ENCODE measurements at regions not wholly inside any gene's neighbourhood (a gene's known extent, or its start where the extent isn't known, plus 50 kb on each side); places are given as distances from the start of the nearest gene placed in this dataset.
A peak's percentile ranks its signal among the peaks of the same experiment; 100 is the strongest.

- in situ Hi-C loops (cut with HindIII; ENCODE audit: low sequenced_read_pairs) = no loop called here
- TF ChIP-seq CTCF (IDR thresholded peaks at IDR 0.05; ENCODE audit: low read depth, low read length) = no peak
- H3K4me3 ChIP-seq (ENCODE audit: low read depth, low read length) = no peak overlapping the region
- DNase-seq (ENCODE audit: low read depth, low spot score) = peak; percentile 45
These were observed 687.0 kb upstream of the NECTIN3 start for GRCh38 chr3:110384601-110385000.

GRCh38 chr3:110389005-110389404 is 682.6 kb upstream of the NECTIN3 start:
- no peak overlapping the region for H3K4me3 ChIP-seq (ENCODE audit: low read depth, low read length)
- no peak for DNase-seq (ENCODE audit: low read depth, low spot score)
- TF ChIP-seq CTCF (IDR thresholded peaks at IDR 0.05; ENCODE audit: low read depth, low read length) = no peak
- in situ Hi-C loops (cut with HindIII; ENCODE audit: low sequenced_read_pairs) = no loop called here

GRCh38 chr3:110390372-110390771 is 681.2 kb upstream of the NECTIN3 start:
- no peak for DNase-seq (ENCODE audit: low read depth, low spot score)
- H3K4me3 ChIP-seq (ENCODE audit: low read depth, low read length) = no peak overlapping the region
- TF ChIP-seq CTCF (IDR thresholded peaks at IDR 0.05; ENCODE audit: low read depth, low read length) = no peak
- in situ Hi-C loops (cut with HindIII; ENCODE audit: low sequenced_read_pairs) = no loop called here

GRCh38 chr3:110391042-110391441 is 680.6 kb upstream of the NECTIN3 start:
- H3K4me3 ChIP-seq (ENCODE audit: low read depth, low read length) = no peak overlapping the region
- no peak for TF ChIP-seq CTCF (IDR thresholded peaks at IDR 0.05; ENCODE audit: low read depth, low read length)
- no peak for DNase-seq (ENCODE audit: low read depth, low spot score)
- in situ Hi-C loops (cut with HindIII; ENCODE audit: low sequenced_read_pairs) = no loop called here

DNA sequence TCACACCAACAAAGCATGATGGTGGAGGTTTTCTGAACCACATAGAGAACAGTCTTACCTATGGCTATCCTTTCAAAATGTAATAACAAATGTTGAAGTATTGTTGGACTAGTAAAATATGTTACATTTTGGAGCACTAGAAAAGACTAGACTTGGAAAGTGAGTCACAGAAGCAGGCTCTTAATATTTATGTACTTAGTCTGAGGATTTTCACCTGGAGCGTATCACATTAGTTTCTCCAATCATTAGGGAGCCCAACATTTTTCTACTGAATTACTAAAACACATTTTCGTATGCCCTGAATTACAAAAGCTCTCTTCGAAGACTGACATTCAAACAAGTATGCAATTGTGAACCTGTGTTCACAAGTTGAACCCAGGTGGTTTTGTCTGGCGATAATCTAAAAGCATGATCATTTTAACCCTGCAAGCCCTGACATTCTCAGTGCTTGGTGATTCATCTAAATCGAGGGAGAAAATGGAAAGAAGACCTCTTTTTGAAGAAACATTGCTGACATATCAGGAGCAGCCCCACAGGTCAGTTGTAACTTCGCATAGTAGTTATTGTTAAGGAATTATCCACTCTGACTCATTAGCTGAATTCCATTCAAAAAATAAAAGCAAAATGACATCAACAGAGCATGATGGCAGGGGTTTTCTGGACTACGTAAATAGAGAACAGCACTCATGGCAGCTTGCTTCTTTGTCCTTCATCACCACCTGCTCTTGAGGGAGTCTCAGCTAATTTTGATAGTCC is 679.8 kb upstream of the NECTIN3 start:
- in situ Hi-C loops (cut with HindIII; ENCODE audit: low sequenced_read_pairs) = no loop called here
- peak; percentile 29 for DNase-seq (ENCODE audit: low read depth, low spot score)
- TF ChIP-seq CTCF (IDR thresholded peaks at IDR 0.05; ENCODE audit: low read depth, low read length) = no peak
- no peak overlapping the region for H3K4me3 ChIP-seq (ENCODE audit: low read depth, low read length)

DNA sequence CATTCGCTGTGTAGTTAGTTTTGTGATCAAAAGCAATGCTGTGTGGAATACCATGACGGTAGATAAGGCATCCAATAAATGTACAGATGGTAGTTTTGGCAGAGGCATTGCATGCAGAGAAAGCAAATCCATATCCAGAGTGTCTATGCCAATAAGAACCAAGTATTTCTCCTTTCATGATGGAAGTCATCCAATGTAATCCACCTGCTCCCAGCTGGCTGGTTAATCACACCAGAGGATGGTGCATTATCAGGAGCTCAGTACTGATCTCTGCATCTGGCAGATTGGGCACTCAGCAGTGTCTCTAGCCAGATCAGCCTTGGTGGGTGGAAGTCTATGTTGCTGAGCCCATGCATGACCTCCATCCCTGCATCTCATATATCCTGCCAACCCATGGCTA is 677.7 kb upstream of the NECTIN3 start:
- no peak for TF ChIP-seq CTCF (IDR thresholded peaks at IDR 0.05; ENCODE audit: low read depth, low read length)
- H3K4me3 ChIP-seq (ENCODE audit: low read depth, low read length) = no peak overlapping the region
- in situ Hi-C loops (cut with HindIII; ENCODE audit: low sequenced_read_pairs) = no loop called here
- no peak for DNase-seq (ENCODE audit: low read depth, low spot score)
